RPMI7951 (cell line): ENCODE measurements at regions not wholly inside any gene's neighbourhood (a gene's known extent, or its start where the extent isn't known, plus 50 kb on each side); places are given as distances from the start of the nearest gene placed in this dataset.

Experiments used
- DNase-seq: peaks from one replicate; pipeline ENCODE4 v3.0.0-alpha.2; 2012; ENCODE audit warnings: low read depth

DNA sequence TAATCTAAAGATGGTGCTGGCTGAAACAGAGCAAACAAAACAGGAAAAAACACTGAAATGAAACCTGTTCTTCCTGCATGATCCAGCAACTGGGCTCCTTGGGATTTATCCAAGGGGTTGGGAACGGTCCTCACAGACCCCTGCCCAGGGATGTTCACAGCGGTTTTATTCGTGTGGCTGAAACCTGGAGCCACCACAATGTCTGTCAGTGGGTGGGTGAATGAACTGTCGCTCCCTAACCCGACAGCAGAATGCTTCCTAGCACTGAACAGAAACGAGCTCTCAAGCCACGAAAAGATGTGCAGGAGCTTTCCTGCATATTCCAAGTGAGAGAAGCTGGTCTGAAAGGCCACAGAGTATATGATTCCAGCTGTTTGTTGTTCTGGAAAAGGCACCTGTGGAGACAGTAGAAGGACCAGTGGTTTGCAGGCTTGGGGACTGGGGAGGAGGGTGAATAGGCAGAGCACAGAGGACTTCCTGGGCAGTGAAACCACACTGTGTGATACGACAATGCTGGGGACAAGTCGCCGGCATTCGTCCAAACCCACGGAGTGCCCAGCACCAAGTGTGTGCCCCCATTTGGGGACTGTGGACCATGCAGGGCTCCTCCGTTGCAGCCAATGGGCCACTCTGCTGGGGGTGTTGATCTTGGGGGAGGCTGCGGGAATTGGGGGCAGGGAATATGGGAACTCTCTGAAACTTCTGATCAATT, 73.9 kb downstream of the TEX29 start:
- no peak for DNase-seq

DNA sequence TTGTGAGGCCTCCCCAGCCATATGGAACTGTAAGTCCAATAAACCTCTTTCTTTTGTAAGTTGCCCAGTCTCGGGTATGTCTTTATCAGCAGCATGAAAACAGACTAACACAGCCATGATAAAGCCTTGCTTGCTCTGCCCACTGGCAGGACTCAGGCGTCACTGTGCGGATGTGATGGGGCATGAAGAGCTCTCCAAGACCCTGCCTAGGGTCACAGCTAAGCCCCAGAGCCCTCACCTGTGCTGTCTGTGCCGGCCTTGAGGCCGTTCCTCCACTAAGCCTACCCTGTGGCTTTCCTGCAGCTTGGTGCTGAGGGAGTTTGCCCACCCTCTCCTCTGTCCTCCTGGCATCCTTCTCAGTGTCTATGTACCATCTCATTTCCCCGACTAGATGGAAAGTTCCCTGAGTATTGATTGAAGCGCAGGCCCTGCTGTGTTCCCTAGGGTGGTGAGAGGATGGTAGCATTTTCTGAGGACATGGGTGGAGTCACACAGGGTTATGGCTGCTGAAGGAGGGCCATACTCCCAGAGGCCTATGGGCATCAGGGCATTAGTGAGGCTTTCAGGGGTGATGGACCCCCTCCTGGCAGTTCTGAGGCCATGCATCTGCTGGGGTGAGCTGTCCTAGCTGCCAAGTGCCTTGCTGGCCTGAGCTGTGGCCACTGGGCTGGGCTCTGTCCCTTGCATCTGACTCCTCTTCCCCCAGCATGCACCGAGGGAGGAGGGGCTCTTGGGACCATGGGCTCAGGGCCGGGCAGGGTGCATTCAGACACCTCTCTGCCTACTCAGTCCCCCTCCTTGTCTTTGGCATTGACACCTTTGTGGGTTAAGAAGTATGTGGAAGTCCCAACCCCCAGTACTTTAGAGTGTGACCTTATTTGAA, 75.3 kb downstream of the TEX29 start:
- no peak for DNase-seq

- DNase-seq = no peak
Observed at GRCh38 chr13:111396457-111396856, 76.0 kb downstream of the TEX29 start.

- no peak for DNase-seq
Observed at GRCh38 chr13:111397202-111397880, 76.9 kb downstream of the TEX29 start.

DNA sequence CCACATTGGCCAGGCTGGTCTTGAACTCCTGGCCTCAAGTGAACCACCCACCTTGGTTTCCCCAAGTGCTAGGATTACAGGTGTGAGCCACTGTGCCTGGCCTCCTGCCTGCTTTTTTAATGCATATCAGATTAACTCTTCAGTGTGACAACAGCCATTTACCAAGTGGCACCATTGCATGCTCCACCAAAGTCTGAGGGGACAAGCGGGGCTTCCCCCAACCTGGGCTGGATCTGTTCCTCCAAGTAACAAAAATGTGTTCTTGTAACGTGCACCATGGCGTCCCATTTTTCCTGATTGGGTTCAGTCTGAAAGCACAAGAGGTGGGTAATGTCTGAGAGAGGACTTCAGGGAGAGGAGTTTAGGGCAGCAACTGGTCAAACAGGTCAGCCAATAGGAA, 77.8 kb downstream of the TEX29 start:
- no peak for DNase-seq

DNA sequence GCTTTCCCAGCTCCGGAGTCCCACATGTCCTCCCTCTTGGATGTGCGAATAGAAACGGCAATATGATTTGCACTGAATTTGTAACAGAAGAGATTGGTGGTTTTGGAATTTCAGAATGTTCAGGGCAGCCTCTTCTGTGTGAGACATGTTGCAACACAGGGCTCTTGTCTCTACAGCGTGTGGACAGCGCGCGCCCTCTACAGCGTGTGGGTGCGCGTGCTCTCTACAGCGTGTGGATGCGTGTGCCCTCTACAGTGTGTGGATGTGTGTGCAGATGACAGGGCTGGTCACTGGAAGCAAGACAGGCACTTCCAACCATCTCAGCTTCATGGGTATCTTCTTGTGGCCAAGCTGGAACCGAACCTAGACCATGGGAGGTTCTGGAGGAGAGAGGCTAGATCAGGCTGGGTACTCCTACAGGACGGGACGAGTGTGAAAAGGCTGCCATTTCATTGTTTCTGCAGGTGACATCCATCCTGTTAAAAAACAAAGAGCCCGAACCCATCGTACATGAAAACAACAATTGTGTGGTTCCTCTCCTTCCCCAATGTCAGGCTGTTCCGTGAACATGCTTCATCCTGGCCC, 78.4 kb downstream of the TEX29 start:
- DNase-seq = no peak

DNA sequence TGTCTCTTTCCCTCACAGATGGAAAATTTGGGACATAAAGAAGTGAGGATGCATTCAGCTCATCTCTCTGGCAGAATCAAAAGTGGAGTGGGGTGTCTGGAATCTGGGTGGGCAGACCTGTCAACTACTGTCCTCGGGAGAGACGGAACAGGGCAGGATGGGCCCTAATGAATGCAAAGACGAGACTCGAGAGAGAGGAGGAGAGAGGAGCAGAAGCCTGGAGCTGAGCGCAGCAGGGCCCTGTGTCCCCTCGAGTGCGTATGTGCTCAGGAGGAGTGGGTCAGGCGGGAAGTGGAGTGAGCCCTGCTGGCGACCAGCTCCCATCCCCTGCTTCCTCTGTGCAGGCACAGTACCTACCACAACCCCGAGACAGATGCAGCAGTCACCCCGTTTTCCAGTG, 78.9 kb downstream of the TEX29 start:
- DNase-seq = no peak

DNA sequence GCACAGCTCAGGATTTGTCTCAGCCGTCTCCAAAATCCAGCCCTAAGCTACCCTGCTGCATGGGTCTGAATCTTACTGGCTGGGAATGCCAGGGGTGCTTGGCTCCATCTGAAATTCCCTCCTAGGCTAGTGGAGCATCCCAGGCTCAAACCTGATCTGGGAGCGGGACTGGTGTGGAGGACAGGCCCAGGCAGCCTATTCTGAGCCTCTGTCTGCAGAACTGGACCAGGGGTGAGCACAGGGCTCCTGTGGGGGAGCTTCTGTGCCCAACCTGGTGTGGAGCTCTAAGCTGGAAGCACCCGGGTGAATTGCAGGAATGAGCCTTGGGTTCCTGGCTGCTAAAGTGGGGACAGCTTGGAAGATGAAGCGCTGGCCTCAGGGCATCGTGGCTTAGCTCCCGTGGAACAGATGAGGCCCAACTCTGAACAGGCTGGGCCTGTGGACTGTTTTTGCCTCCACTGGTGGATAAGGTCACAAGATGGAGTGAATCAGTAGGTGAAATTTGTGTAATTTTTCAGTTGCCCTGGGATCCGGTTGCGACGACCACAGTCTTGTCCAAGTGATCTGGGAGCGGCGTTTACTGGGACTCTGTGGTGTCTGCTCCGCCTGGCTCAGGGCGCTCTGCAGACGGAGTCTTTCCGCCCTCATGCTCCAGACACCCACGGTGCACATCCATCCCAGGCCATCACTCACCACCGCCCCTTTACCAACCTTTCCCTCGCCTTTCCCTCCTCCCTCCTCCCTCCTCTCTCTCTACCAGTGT, 79.5 kb downstream of the TEX29 start:
- no peak for DNase-seq

DNA sequence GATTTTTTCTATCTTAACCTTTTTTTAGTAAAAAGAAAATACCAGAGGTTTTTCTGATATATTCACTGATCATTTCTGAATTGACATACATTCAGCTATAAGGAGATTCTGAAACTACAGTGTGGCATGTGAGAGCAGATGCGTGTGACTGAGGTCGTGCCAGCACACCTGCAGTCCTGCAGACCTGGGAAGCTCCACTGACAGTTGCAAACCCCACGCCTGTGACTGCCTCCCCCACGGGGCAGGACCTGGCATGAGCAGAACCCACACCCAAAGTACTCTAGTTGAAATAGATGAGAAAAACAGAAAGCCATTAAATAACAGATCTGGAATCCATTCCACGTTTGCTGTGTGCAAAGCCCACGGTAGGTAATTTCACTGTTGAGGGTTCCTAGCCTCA, 80.7 kb downstream of the TEX29 start:
- no peak for DNase-seq

- DNase-seq = no peak
Observed at GRCh38 chr13:111401755-111402154, 81.3 kb downstream of the TEX29 start.

DNA sequence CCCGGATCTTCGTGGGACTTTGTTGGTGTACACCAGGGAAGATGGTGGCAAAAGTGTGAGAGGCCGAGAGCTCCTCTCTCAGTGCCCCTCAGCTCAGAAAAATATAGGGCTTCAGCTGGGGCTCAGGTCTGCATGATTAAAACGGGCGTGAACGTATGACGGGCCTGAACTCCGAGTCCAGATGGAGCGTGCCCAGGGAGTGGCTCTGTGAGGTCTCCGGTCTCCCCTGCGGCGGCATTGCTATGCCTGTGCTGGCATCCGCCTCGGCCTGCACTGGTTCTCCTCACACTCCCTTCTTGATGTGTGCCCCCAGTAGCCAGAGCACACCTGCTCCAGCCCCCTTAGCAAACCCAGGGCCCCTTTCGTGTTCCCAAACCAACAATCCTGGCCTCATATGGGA, 82.0 kb downstream of the TEX29 start:
- DNase-seq = no peak

GRCh38 chr13:111403266-111403665, 82.8 kb downstream of the TEX29 start:
- DNase-seq = no peak

DNA sequence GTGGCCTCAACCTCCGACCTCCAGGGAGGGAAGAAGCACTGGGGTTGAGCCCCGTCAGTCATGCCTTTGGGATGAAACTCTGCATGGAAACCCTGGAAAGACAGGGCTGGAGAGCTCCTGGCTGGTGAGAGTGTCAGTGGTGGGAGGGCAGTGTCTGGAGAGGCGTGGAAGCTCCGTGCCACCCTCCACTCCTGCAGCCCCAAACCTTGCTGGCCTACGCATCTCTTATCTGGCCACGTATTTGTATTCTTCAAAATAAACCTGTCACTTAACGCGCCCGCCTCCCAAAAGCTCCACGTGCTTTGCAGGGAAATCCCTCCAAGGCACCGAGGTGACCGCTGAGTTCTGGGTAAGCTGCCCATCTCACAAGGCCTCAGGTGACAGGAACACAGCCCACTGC, 84.3 kb downstream of the TEX29 start:
- no peak for DNase-seq

DNA sequence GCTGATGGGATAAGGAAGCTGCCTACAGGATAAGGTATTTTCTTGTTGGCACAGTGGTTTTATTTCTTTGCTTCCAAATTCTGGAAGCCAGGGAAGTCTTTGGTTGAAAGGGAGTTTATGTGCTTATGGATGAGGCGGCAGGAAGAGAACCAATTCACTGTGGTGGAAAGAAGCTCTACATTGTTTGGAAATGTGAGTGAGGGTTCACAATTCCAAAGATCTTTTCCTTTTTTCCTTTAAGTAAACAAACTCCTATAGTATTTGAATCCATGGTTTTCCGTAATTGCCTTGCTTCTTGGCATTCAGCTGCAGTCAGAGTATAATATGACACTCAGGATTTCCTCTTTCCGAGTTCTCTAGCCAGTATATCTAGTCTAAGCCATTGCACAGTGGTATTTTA, 86.2 kb downstream of the TEX29 start:
- DNase-seq = no peak

GRCh38 chr13:111407381-111408131, 87.1 kb downstream of the TEX29 start:
- DNase-seq = no peak

DNA sequence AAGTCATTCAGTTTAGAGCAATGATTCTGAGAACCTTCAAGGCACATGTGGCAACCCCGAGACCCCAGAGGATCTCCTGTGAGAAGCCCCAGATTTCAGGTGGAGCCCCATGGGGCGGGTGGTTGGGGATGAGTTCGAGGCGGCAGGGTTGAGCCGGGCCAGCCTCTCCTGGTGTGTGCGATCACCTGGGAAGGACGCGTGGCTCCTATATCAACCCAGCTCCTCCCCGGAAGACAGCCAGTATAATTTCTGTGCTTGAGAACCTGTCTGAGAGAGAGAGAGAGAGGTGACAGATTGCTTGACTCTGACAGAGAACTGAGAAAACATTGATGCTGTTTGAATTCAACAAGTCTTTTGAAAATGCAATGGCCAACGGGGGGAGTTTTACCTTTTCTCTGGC, 89.0 kb downstream of the TEX29 start:
- DNase-seq = no peak

DNA sequence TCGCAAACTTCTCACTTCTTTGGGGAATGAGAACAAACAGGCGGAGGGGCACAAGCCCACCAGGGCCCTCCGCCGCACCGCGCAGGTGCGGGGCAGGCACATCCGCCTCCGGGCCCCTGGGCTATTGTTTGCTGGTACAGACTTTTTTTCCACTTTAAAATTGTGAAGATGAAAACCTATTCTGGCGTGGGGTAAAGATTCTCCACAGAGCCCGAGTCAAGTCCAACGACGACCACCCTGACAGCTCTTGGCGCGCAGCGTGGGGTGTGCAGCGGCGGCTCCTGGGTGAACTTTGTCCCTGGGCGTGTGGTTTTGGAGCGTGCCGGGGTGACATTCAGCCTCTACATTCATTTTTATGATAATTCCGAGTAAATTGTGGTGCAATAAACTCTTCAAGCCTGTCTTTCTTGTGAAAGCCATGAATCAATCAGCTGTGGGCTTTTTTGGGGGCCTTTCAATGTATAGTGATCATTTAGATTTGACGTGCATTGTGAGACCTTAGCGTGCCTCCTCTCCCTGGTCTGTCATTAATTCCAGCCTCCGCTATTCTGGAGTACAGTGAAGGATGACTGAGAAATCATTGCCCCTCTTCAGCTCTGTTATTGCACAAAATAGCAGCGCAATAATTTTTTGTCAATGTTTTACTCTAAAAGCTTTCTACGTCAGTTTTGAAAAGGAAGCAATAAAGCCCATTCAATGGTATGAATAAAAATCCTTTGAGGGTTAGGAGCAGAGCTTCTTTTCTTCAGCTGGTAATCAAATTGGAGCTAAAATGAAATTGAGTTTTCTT, 90.0 kb downstream of the TEX29 start:
- DNase-seq = no peak

- DNase-seq = no peak
Observed at GRCh38 chr13:111411151-111411858, 90.9 kb downstream of the TEX29 start.

DNA sequence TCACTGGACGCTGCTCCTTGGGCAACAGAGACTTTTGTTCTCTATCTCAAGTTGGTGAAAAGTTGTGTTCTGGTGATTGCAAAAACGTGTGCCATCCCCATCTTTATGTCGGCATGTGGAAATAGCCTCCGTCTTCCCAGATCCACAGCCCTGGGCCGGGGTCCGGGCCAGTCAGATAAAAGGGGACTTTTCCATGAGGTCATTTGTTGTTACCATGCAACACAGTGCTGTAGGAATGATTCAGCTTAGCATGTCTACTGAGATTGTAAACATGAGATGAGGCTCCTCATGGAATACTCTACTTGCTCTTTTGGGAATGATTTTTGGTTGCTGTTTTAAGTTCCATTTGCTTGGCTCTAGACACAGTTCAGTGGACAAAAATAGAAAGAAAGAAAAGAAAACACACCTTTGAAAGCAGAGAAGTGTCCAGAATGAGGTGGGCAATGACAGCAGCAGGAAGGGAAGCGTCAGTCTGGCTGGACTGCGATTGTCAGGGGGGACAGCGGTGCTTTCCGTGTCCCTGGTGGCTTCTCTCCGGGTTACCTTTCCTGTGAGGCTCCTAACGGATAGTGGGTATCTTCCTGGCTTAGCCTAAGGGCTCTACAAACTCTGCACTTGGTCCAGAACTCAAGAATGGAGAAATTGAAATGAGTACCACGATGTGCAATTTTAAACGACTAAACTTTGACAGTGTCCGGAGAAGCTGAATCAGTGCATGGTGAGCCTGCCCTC, 91.6 kb downstream of the TEX29 start:
- no peak for DNase-seq
